ENCODE measurements at regions not wholly inside any gene's neighbourhood (a gene's known extent, or its start where the extent isn't known, plus 50 kb on each side); places are given as distances from the start of the nearest gene placed in this dataset.

DNA sequence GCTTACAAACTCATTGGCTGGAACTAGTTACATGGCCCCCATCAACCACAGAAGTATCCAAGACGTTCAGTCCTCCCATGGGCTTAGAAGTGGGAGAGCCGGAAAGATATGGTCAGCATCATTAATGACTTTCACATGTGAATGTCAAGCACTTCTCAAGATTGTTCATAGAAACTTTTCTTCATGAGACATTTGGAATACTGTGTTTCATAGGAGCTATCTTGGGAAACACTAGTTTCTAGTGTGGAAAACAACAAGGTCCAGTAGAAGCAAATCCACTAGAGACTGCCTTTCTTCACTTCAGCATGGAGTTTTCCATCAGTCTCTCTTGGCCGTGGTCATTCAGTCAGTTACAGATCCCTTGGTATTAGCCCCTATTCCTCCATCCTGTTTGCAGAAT is 160.9 kb downstream of the C11orf91 start:
- no peak for DNase-seq
- H3K27ac ChIP-seq: no peak overlapping the region
- H3K27me3 ChIP-seq: no peaks in the 10 kb centered on the region
- TF ChIP-seq POLR2A (IDR thresholded peaks at IDR 0.05): no peak
- TF ChIP-seq, protein P1, sequence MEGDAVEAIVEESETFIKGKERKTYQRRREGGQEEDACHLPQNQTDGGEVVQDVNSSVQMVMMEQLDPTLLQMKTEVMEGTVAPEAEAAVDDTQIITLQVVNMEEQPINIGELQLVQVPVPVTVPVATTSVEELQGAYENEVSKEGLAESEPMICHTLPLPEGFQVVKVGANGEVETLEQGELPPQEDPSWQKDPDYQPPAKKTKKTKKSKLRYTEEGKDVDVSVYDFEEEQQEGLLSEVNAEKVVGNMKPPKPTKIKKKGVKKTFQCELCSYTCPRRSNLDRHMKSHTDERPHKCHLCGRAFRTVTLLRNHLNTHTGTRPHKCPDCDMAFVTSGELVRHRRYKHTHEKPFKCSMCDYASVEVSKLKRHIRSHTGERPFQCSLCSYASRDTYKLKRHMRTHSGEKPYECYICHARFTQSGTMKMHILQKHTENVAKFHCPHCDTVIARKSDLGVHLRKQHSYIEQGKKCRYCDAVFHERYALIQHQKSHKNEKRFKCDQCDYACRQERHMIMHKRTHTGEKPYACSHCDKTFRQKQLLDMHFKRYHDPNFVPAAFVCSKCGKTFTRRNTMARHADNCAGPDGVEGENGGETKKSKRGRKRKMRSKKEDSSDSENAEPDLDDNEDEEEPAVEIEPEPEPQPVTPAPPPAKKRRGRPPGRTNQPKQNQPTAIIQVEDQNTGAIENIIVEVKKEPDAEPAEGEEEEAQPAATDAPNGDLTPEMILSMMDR (IDR thresholded peaks at IDR 0.05): no peak
- no peaks in the 10 kb centered on the region for H3K36me3 ChIP-seq
- no peaks in the 10 kb centered on the region for H3K4me1 ChIP-seq
- no peak overlapping the region for H3K4me3 ChIP-seq
- no peaks in the 10 kb centered on the region for H3K9me3 ChIP-seq

DNA sequence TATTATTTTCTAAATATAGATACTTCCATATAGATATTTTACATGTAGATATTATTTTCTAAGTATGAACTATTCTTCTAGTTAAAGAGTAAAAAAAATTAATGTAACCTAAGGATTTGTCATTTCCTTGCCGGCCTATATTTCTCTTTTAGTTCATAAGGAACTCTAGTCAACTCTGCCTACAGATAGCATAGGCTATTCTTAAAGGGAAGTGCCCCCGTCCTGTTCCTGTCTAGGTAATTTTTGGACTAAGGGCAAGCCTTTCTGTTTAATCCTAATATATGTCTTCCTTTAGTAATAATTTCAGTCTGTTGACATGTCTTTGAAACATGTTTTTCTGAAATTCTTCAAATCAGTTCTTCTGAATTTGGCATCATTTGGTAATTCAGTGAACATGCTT is 161.9 kb downstream of the C11orf91 start:
- Histone ChIP-seq H3K27ac (no peak overlapping the region), H3K4me3 (no peak overlapping the region), H3K27me3 (no peaks in the 10 kb centered on the region), H3K9me3 (no peaks in the 10 kb centered on the region), H3K36me3 (no peaks in the 10 kb centered on the region), H3K4me1 (no peaks in the 10 kb centered on the region)
- no peak for DNase-seq
- TF ChIP-seq, protein P1 (IDR thresholded peaks at IDR 0.05): no peak
- TF ChIP-seq POLR2A (IDR thresholded peaks at IDR 0.05): no peak

DNA sequence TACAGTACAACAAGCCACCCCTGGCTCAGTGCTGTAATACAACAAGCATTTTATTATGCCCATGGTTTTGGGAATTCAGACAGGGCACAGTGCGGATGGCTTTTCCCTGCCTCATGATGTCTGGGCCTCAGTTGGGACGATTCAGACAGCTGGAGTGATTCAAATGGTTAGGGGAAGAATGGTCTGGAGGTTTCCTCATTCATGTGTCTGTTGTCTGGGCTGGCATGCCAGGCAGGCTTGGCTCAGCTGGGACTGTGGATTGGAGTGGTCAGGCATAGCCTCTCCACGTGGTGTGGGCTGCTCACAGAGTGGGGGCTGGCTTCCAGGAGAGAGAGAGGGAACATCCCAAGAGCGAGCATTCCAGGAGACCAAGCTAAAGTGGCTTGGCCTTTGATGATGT is 164.4 kb downstream of the C11orf91 start:
- TF ChIP-seq, protein P1 (IDR thresholded peaks at IDR 0.05): no peak
- no peak for TF ChIP-seq POLR2A (IDR thresholded peaks at IDR 0.05)

DNA sequence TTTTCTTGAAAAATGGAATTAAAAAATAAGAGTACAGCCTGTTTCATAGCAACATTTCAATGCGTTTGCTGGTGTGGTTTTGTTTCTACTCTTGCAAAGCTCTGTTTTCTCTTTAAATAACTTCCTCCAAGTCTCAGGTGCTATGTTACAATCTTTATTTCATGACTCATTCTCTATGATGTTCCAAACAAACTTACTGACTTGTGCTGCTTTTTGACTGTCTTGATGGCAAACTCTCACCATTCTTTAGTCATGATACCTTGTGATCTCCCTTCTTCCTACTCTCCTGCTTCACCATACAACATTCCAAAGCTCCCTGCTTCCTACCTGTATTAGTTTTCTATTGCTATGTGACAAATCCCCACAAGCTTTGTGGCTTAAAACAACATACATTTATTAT is 166.1 kb downstream of the C11orf91 start:
- no peaks in the 10 kb centered on the region for H3K36me3 ChIP-seq
- DNase-seq: no peak
- no peaks in the 10 kb centered on the region for H3K9me3 ChIP-seq
- no peak overlapping the region for H3K4me3 ChIP-seq
- H3K27me3 ChIP-seq: no peaks in the 10 kb centered on the region
- no peaks in the 10 kb centered on the region for H3K4me1 ChIP-seq
- TF ChIP-seq, protein P1 (IDR thresholded peaks at IDR 0.05): no peak
- TF ChIP-seq POLR2A (IDR thresholded peaks at IDR 0.05): no peak
- no peak overlapping the region for H3K27ac ChIP-seq

More for the DNA sequence above, 164.4 kb downstream of the C11orf91 start:
- H3K36me3 ChIP-seq: no peaks in the 10 kb centered on the region
- no peaks in the 10 kb centered on the region for H3K4me1 ChIP-seq
- H3K27me3 ChIP-seq: no peaks in the 10 kb centered on the region
- DNase-seq: no peak
- no peak overlapping the region for H3K27ac ChIP-seq
- no peaks in the 10 kb centered on the region for H3K9me3 ChIP-seq
- H3K4me3 ChIP-seq: no peak overlapping the region

DNA sequence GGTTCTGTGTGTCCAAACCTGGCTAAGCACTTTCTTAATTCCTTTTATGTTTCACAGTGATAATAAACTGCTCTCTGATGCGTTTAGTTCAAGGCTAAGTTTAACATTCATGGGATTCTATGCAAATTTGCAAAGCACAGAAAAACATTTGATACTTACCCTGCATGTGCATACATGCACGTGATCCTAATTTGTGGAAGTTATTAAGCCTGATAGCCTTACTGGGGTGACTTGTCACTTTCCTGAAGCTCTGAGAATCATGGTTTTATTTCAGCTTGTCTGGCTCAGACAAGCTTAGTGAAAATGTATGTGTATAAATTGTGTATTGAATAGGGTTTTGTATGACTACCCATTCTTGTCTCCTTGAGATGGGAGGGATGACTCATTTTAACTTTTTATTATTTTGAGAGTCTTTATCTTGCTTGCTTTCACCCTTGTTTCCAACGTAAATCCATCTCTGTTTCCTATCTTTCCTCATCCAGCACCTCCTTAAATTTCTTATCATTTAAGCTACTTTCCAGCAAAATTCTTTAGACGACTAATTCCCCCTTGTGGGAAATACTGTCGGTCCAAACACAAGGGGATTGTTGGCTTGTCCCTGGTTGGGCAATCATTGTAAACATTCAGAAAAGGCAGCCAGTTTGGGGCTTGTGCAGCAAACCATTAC is 167.1 kb downstream of the C11orf91 start:
- Histone ChIP-seq H3K27me3 (no peaks in the 10 kb centered on the region), H3K4me3 (no peak overlapping the region), H3K27ac (no peak overlapping the region), H3K9me3 (no peaks in the 10 kb centered on the region), H3K36me3 (no peaks in the 10 kb centered on the region), H3K4me1 (no peaks in the 10 kb centered on the region)
- no peak for DNase-seq
- TF ChIP-seq, protein P1 (IDR thresholded peaks at IDR 0.05): no peak
- no peak for TF ChIP-seq POLR2A (IDR thresholded peaks at IDR 0.05)
